ENCODE measurements at regions not wholly inside any gene's neighbourhood (a gene's known extent, or its start where the extent isn't known, plus 50 kb on each side); places are given as distances from the start of the nearest gene placed in this dataset.

- H2BK20ac ChIP-seq (ENCODE audit: low read depth, low read length) = no peak overlapping the region
- H4K91ac ChIP-seq (ENCODE audit: insufficient read depth, low read depth, low read length) = no peak overlapping the region
- WGBS, 2 experiments (ENCODE audit: extremely low coverage in 2 of 2, insufficient read length in 1 of 2) = no CpG with 5 or more reads among the region's 1 CpG
- DNase-seq (no peak), ATAC-seq (ENCODE audit: low read depth) (no peak)
- H3K4me2 ChIP-seq (ENCODE audit: low read depth, low read length) = no peak overlapping the region
- H4K5ac ChIP-seq (ENCODE audit: low read depth, low read length) = no peak overlapping the region
- no peaks in the 10 kb centered on the region for H3K36me3 ChIP-seq (ENCODE audit: control insufficient read depth, insufficient read depth, low read length)
- in situ Hi-C loops (cut with MboI; ENCODE audit: low sequenced_read_pairs) = no loop called here
- H3K56ac ChIP-seq (ENCODE audit: extremely low read depth, insufficient read depth, low read length) = no peak overlapping the region
- H3K4me1 ChIP-seq (ENCODE audit: control insufficient read depth, insufficient read depth, low read length) = no peaks in the 10 kb centered on the region
- no peak overlapping the region for H2AK9ac ChIP-seq (replicated peaks; ENCODE audit: low read depth, low read length, poor library complexity)
- intact Hi-C loops (cut with micrococcal nuclease) = no loop called here
- CTCF ChIA-PET = no interaction called here
- H3K9ac ChIP-seq (ENCODE audit: low read depth, low read length) = no peak overlapping the region
- H3K4ac ChIP-seq (ENCODE audit: low read depth, low read length) = no peak overlapping the region
- no peaks in the 10 kb centered on the region for H3K9me1 ChIP-seq (ENCODE audit: insufficient read depth, low read length)
- H3K14ac ChIP-seq (replicated peaks; ENCODE audit: low read depth, low read length) = no peak overlapping the region
- no peak overlapping the region for H2BK120ac ChIP-seq (ENCODE audit: low read depth, low read length)
- no peak overlapping the region for H3K27ac ChIP-seq (ENCODE audit: insufficient read depth, low read length)
- no peak overlapping the region for H2AFZ ChIP-seq (replicated peaks; ENCODE audit: low read length, poor library complexity)
- H3K18ac ChIP-seq (ENCODE audit: low read depth, low read length) = no peak overlapping the region
- no peaks in the 10 kb centered on the region for H3K27me3 ChIP-seq (ENCODE audit: control insufficient read depth, insufficient read depth, low read length)
- TF ChIP-seq USF2 (IDR thresholded peaks at IDR 0.05; ENCODE audit: low read depth, low read length) (no peak), POLR2A (IDR thresholded peaks at IDR 0.05; ENCODE audit: low read depth, low read length) (no peak), CHD1 (IDR thresholded peaks at IDR 0.05; ENCODE audit: low read depth, low read length) (no peak), BHLHE40 (IDR thresholded peaks at IDR 0.05; ENCODE audit: low read depth, low read length) (no peak), RAD21 (IDR thresholded peaks at IDR 0.05; ENCODE audit: low read length) (no peak), MXI1 (IDR thresholded peaks at IDR 0.05; ENCODE audit: borderline replicate concordance, low read depth, low read length) (no peak), MAZ (IDR thresholded peaks at IDR 0.05; ENCODE audit: borderline replicate concordance, low read depth, low read length) (no peak), RCOR1 (IDR thresholded peaks at IDR 0.05; ENCODE audit: insufficient replicate concordance, low read length) (no peak), CTCF (conservative IDR thresholded peaks at IDR 0.05; ENCODE audit: low read depth, low read length) (no peak), CEBPB (IDR thresholded peaks at IDR 0.05; ENCODE audit: low read depth, low read length) (no peak), RFX5 (IDR thresholded peaks at IDR 0.05; ENCODE audit: low read depth, low read length) (no peak), FOS (IDR thresholded peaks at IDR 0.05; ENCODE audit: low read depth, low read length) (no peak), ELK1 (IDR thresholded peaks at IDR 0.05; ENCODE audit: borderline replicate concordance, low read depth, low read length) (no peak), MAFK (IDR thresholded peaks at IDR 0.05; ENCODE audit: low read depth, low read length) (no peak), SMC3 (IDR thresholded peaks at IDR 0.05; ENCODE audit: low read depth, low read length) (no peak), NFE2L2 (IDR thresholded peaks at IDR 0.05; ENCODE audit: low read depth, low read length) (no peak)
- dilution Hi-C loops (cut with HindIII; ENCODE audit: low sequenced_read_pairs, unreplicated experiment) = no loop called here
- H3K23ac ChIP-seq (ENCODE audit: low read depth, low read length) = no peak overlapping the region
- peaks cover 10% of the 10 kb centered on the region for H3K9me3 ChIP-seq (ENCODE audit: control insufficient read depth, insufficient read depth, low read length)
- no peaks in the 10 kb centered on the region for H3K79me1 ChIP-seq (ENCODE audit: low read depth in 1 of 2, low read length in 2 of 2)
- BruUV-seq (replicated peaks) = no TSS peak
- H2BK15ac ChIP-seq (ENCODE audit: low read depth, low read length) = no peak overlapping the region
- H4K8ac ChIP-seq (ENCODE audit: low read depth in 2 of 2, low read length in 2 of 2) = no peak overlapping the region
- no peak overlapping the region for H2BK5ac ChIP-seq (ENCODE audit: low read depth, low read length, poor library complexity, severe bottlenecking)
- no peak overlapping the region for H2AK5ac ChIP-seq (ENCODE audit: low read depth, low read length)
- no peaks in the 10 kb centered on the region for H4K20me1 ChIP-seq (ENCODE audit: insufficient read depth, low read length)
- POLR2A ChIA-PET (ENCODE audit: unreplicated experiment) = no interaction called here
- H3K4me3 ChIP-seq (ENCODE audit: insufficient read depth, low read depth, low read length) = no peak overlapping the region
Measured at GRCh38 chr19:31841755-31842154, 492.5 kb upstream of the TSHZ3 start.

Measured in IMR-90 (cell line).